AG04449 (cell line): ENCODE measurements at regions not wholly inside any gene's neighbourhood (a gene's known extent, or its start where the extent isn't known, plus 50 kb on each side); places are given as distances from the start of the nearest gene placed in this dataset.

Experiments
- CTCF ChIA-PET: fragments of 350-600 bp; formaldehyde crosslinking; extraction: SDS; loops from one replicate; lab custom pipeline; 2021; ENCODE audit warnings: antibody characterized with exemption; lab: Yijun Ruan, JAX
- POLR2A ChIA-PET: fragments of 400-600, 350-600 bp; formaldehyde crosslinking; extraction: SDS; loops from one replicate; lab custom pipeline; 2020; ENCODE audit warnings: antibody characterized with exemption, inconsistent platforms; lab: Yijun Ruan, JAX
- DNase-seq: peaks from one replicate; pipeline ENCODE4 v3.0.0-alpha.2; 2010; ENCODE audit warnings: low read depth, low spot score
- H3K4me3 ChIP-seq: 2 replicates; pipeline ENCODE4 v1.5.1; 2011; ENCODE audit warnings: low read depth, mild to moderate bottlenecking, control low read depth, low read length
- TF ChIP-seq, protein P1 (sequence below): IDR thresholded peaks from one replicate; pipeline ENCODE4 v1.5.1; 2011; ENCODE audit warnings: mild to moderate bottlenecking, moderate library complexity, low read length, control low read depth, inconsistent platforms; ENCODE audit not compliant: insufficient read depth; ENCODE audit errors: missing control alignments

DNA sequence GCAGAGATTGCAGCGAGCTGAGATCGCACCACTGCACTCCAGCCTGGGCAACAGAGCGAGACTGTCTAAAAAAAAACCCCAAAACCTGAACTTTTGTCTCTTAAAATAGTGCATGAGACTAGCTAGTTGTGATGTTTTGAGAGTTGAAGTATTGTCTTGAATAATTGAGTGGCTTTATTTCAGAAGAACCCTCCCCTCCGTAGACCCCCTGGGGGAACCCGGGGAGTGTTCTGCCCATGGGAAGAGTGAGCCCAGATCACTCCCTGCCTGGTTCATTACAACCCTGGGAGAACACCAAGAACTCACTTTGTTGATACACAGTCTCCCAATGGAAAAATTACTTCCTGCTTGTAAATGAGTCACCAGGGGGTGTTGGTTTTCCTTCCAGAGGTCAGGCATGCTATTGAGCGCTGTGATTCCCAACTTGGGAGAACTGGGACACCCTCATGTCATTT lies 65.3 kb upstream of the SHISA3 start:
- POLR2A ChIA-PET = no interaction called here

DNA sequence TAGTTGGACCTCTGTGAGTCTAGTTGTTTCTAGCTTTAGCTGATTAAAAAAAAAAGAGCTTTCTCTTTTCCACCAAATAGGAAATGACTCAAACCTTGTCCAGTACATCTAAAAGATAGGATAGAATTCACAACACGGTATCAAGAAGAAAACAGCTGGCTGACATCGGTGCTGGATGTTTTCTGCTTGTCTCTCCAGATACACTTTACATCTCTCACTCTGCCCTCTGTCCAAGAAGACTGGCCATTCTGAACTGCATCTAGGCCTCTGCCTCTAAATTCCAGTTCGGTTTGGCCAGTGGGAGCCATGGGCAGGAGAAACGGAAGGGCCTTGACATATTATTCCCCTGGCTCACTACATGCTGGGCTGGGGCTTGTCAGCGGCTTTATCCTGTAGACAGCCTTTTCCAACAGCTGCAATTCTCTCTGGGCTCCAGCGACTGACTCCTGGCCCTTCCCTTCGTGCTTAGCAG lies 57.3 kb upstream of the SHISA3 start:
- H3K4me3 ChIP-seq = no peak overlapping the region
- ChIA-PET CTCF (no interaction called here), POLR2A (no interaction called here)
- DNase-seq = no peak
- TF ChIP-seq, protein P1, sequence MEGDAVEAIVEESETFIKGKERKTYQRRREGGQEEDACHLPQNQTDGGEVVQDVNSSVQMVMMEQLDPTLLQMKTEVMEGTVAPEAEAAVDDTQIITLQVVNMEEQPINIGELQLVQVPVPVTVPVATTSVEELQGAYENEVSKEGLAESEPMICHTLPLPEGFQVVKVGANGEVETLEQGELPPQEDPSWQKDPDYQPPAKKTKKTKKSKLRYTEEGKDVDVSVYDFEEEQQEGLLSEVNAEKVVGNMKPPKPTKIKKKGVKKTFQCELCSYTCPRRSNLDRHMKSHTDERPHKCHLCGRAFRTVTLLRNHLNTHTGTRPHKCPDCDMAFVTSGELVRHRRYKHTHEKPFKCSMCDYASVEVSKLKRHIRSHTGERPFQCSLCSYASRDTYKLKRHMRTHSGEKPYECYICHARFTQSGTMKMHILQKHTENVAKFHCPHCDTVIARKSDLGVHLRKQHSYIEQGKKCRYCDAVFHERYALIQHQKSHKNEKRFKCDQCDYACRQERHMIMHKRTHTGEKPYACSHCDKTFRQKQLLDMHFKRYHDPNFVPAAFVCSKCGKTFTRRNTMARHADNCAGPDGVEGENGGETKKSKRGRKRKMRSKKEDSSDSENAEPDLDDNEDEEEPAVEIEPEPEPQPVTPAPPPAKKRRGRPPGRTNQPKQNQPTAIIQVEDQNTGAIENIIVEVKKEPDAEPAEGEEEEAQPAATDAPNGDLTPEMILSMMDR = no peak

More for the DNA sequence above, 65.3 kb upstream of the SHISA3 start:
- DNase-seq = no peak
- no peak overlapping the region for H3K4me3 ChIP-seq
- CTCF ChIA-PET = no interaction called here
- TF ChIP-seq, protein P1 = no peak

DNA sequence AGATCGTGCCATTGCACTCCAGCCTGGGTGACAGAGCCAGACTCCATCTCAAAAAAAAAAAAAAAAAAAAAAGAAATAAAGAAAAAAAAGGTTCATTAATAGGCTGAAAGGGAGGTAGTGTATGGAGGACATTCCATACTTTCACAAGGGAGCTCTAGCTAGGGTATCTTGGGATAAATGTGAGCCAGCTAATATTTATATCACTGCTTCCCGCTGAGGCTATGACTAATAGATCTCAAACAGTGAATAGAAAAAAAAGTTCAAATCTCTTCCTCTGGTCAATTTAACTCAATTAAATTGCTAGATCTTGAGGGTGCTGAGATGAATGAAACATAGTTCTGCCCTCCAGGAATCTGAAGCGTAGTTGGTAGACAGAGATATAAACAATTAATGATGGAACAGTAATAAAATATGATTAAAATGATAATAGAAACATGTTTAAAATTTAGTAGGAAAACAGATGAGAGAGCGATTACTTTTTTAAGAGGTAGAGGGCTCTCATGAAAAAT lies 55.7 kb upstream of the SHISA3 start:
- TF ChIP-seq, protein P1 = no peak
- ChIA-PET CTCF (no interaction called here), POLR2A (no interaction called here)
- no peak overlapping the region for H3K4me3 ChIP-seq
- DNase-seq = no peak

DNA sequence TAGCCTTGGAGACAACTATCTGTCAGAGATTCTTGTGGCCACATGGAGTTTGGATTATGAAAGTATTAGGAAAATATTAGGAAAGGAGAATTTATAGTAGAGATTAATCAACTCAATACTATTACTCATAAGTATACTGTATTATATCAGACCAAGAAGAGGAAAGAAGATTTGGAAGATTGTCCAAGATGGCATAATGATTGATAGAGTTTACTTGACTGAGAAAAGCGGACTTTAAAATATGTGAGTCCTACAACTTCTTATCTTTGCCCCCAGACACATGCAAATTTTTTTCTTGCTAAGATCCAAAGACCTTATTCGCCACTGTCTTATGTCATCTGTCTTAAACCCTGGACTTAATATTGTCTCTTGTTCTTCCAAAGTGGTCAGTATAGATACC lies 54.8 kb upstream of the SHISA3 start:
- no peak overlapping the region for H3K4me3 ChIP-seq
- TF ChIP-seq, protein P1 = no peak
- POLR2A ChIA-PET = no interaction called here
- CTCF ChIA-PET = no interaction called here
- no peak for DNase-seq

DNA sequence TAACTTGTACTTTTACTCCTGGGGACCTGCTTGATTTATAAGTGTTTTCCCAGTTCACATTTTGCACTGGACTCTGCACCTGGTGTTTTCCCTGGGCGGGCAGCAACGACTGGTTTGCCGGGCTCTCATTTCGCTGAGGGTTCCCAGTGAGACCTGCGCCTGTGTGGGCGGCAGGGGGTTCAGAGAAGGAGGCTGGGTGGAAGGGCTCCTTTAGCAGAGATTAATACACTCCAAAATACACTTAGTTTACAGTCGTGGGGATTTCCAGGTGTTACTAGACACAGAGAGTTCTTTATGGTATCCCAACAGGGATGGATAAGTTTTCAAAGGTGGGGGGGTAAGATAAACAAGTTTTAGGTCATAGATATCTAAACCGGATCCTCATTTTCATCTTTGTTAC lies 53.0 kb upstream of the SHISA3 start:
- POLR2A ChIA-PET = no interaction called here
- CTCF ChIA-PET = no interaction called here
- H3K4me3 ChIP-seq = no peak overlapping the region
- TF ChIP-seq, protein P1 = no peak
- DNase-seq = no peak

DNA sequence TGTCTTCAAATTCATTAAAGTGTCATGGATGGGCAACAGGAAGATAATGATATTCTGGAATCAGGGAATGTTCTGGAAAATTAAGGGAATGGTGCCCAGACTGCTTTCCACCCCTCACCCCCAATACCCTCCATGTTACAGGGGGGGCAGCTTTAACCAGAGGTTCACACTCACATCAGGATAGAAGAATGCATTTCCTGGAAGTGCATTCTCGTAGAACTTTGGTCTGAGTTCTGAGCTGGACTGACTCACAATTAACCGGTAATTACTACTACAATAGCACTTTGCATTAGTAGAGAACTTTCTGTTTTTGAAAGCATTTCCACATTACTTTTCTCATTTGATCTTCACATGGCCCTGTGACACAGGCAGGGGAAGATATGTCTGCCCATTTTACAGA lies 52.5 kb upstream of the SHISA3 start:
- TF ChIP-seq, protein P1 = no peak
- H3K4me3 ChIP-seq = no peak overlapping the region
- no peak for DNase-seq
- ChIA-PET POLR2A (no interaction called here), CTCF (no interaction called here)
